ENCODE measurements at regions not wholly inside any gene's neighbourhood (a gene's known extent, or its start where the extent isn't known, plus 50 kb on each side); places are given as distances from the start of the nearest gene placed in this dataset.

DNA sequence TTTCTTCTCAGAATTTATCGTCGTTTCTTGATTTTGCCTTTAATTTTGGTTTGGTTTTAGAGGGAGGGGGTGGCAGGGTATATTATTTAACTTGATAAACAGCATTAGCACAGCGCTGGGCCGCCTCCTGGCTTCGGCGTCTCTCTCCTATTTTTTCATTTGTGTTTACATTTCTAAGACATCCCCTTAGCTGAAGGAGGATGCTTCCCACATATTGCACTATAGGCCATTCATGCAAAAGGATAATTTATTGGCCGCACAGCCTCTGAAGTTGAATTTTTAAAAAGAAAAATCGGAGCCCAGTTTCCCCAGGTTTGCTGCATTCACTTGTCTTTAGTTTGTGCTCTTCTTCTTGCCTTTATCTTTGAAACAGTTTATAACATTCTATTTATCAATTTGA, 497.4 kb upstream of the ZFHX3 start:
- DNase-seq = no peak
- TF ChIP-seq POLR2A (IDR thresholded peaks at IDR 0.05; ENCODE audit: low read length) = no peak
- no peak for TF ChIP-seq GATA1 (IDR thresholded peaks at IDR 0.05; ENCODE audit: low read depth, low read length)

DNA sequence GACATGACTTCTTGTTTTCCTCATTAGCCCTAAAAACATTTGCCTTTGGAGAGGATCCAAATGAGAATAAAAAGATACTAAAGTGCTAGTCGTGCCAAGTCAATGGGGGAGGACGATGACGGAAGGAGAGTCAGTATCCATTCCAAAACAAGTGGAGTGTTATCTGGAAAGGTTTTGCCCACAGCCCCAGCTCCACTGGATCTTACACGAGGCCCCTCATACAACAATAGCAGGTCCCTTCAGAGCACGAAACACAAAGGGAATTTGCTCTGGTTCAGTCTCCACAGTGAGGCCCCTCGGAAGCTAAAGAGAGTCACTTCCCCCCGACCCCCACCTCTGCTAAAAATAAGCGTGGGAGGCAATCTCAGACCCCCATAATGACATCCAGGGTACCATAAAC, 496.9 kb upstream of the ZFHX3 start:
- TF ChIP-seq POLR2A (IDR thresholded peaks at IDR 0.05; ENCODE audit: low read length) (no peak), GATA1 (IDR thresholded peaks at IDR 0.05; ENCODE audit: low read depth, low read length) (no peak)
- no peak for DNase-seq

DNA sequence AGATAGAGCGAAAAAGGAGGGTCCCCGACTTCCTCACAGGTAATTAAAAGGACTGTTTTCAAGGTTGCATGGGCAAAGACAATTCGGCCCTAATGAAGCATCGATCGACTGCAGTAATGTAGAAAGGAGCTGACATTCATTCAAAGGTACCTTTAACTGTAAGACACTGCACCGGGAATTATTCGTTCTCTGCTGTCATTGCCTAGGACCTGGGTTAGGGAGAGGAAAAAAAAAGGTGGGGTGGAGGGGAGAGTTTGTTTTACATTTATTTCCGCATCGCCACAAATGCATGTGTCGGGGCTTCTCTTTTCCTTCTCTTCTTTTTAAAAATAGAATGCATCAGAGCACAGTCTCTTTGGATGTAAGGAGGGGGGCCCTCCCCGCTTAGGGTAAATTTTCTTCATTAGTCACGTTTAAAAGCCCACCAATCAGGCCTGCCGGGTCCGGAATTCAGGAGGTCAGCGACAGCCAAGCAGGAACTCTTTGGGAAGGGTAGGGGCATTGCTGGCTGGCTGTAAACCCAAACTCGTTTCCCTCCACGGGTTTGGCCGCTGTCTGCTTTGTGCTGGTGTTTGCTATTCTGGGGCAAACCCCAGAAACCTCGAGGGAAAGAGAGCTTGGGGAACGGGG, 496.2 kb upstream of the ZFHX3 start:
- TF ChIP-seq POLR2A (IDR thresholded peaks at IDR 0.05; ENCODE audit: low read length) (no peak), GATA1 (IDR thresholded peaks at IDR 0.05; ENCODE audit: low read depth, low read length) (no peak)
- DNase-seq = no peak

DNA sequence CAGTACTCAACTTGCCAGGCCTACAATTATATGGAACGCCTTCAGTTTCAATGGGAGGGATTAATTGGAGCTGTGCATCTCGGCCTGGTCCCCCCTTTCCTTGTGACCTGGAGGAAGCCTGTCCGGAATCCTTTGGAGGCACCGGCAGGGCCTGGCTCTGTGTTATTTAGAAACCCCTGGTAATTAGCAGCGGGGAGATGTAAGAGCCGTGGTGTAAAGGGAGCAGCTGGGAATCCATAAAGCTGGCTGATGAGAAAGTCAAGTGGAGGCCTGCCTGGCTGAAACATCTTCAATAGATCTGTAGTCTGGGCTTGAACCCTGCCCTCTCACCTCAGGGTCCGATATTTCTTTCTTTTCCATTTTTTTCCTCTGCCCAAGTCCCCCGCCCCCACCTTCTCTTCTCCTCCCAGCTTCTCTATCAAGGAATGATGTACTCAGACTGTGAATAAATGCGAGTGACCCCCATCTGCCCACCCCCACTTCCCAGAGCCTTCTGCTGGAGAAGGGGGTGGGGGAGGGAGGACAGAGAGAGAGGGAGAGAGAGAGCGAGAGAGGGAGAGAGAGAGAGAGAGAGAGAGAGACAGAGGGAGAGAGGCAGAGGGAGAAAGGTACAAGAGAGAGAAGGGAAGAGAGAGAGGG, 495.5 kb upstream of the ZFHX3 start:
- TF ChIP-seq POLR2A (IDR thresholded peaks at IDR 0.05; ENCODE audit: low read length) (no peak), GATA1 (IDR thresholded peaks at IDR 0.05; ENCODE audit: low read depth, low read length) (no peak)
- no peak for DNase-seq

DNA sequence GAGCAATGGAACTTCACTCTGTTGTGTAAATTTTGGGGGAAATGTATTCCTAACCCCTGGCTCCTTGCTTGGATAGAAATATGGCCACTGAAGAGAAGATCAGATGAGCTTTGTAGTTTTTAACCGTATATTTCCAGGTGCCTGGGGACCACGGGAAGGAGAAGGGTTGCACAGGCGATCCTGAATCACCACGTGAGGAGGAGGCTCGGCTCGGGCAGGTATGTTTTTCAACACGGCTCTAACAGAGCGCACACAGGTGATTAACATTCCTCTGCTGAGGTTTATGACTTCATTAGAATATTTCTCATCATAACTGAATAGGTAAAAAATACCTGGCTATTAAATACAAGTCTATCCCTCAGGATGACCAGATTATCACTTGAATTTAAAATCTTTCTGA, 495.0 kb upstream of the ZFHX3 start:
- TF ChIP-seq GATA1 (IDR thresholded peaks at IDR 0.05; ENCODE audit: low read depth, low read length) = no peak
- TF ChIP-seq POLR2A (IDR thresholded peaks at IDR 0.05; ENCODE audit: low read length) = no peak
- no peak for DNase-seq

DNA sequence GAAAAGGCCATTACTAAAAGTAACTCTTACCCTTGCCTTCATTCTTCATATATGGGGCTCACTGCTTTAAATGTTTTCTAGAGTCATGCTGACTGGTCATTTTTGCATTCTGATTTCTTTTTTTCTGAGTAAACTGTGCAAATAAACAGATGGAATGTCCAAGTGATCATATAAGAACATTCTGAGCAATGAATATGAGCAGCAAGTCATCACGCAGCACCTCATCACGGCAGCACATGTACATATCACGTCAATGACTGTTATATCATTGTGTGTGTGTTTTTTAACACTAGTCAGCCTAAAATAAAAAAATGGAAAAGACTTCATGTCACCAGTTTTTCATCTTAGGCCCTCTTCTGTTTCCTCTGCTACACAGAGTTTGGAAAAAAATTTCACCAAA, 490.0 kb upstream of the ZFHX3 start:
- no peak for DNase-seq
- TF ChIP-seq GATA1 (IDR thresholded peaks at IDR 0.05; ENCODE audit: low read depth, low read length) (no peak), POLR2A (IDR thresholded peaks at IDR 0.05; ENCODE audit: low read length) (no peak)

DNA sequence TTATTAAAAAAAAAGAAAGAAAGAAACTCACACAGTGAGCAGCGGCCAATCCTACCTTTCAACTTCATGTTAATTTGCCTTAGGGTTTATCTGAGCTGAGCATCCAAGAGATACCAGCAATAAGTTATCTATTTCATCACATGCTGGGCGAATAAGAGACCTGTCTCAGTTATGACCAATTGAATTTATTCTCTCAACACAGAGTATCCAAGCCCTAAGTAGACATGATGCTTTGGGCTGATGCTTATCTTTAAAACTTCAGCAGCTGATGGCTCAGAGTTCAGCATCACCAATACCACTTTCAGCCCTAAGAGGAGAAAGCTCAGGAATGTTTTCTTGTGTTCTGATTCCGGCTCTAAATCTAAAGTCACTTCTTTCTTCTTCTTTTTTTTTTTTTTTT, 489.0 kb upstream of the ZFHX3 start:
- DNase-seq = no peak
- TF ChIP-seq POLR2A (IDR thresholded peaks at IDR 0.05; ENCODE audit: low read length) (no peak), GATA1 (IDR thresholded peaks at IDR 0.05; ENCODE audit: low read depth, low read length) (no peak)

DNA sequence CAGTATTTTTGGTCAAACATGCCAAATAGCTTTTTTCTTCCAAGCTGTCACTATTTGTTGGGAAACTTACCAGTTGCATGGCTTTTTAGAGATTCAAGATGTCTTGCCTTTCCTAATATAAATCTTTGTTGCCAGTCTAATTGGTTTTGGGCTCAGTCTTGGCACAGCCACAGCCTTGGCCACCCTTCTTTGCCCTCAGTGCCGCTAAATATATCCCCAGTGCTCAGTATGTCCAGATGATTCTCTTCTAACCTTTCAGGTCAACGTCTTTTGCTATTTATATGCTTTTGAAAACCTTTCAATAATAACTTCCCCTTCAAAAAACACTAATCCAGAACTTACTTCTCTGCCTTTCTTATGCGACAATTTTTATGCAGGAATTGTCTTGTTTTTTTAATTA, 483.1 kb upstream of the ZFHX3 start:
- no peak for DNase-seq
- TF ChIP-seq POLR2A (IDR thresholded peaks at IDR 0.05; ENCODE audit: low read length) (no peak), GATA1 (IDR thresholded peaks at IDR 0.05; ENCODE audit: low read depth, low read length) (no peak)

DNA sequence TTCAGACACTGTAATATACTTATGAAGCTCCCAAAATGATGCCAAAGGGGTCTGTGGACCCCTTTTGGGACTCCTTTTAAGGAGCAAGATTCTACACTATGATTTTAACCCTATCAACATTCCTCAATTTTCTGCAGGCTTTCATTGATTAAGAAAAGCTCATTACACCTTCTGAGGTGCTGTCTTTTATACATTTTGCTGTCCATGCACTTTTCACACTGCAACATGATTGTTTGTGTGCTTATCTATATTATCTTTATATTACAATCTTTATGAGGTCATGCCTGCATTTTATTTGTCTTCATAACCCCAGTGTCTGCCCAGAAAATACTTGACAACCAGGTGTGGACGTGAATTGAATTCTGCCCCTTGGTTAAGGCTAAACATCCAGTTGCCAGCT, 482.6 kb upstream of the ZFHX3 start:
- DNase-seq = no peak
- TF ChIP-seq GATA1 (IDR thresholded peaks at IDR 0.05; ENCODE audit: low read depth, low read length) = no peak

DNA sequence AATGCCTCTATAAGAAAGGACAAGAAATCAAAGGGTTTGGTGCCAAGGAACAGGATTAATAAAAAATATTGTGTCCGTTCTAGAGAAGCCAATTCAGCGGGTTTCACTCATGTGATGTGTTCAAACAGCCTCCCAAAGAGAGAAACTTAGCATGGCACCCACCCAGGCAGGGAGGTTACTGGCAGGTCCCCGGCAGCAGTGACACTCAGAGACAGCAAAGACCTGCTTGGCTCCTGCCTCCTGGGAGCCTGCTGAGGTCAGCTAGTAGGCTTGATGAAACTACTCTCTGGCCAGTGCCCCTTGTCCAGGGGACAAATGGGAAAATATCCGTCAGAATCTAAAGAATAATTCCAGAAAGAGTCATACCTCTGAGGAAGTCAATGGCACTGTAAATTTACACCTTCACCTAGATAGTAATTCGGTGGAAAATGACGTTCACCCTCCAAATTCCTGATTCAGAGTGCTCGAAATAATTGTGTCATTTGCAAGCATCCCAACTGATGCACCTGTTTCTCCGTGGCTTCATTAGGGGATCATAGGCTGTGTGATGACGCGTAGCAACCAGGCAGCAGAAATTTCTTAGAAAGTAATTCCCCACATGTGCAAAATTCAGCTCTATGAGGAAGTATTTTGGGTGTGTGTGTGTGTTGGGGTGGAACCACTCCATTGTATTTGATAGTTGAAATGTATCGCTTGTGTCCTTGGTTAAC, 481.5 kb upstream of the ZFHX3 start:
- no peak for DNase-seq
- no peak for TF ChIP-seq GATA1 (IDR thresholded peaks at IDR 0.05; ENCODE audit: low read depth, low read length)
- no peak for TF ChIP-seq POLR2A (IDR thresholded peaks at IDR 0.05; ENCODE audit: low read length)

DNA sequence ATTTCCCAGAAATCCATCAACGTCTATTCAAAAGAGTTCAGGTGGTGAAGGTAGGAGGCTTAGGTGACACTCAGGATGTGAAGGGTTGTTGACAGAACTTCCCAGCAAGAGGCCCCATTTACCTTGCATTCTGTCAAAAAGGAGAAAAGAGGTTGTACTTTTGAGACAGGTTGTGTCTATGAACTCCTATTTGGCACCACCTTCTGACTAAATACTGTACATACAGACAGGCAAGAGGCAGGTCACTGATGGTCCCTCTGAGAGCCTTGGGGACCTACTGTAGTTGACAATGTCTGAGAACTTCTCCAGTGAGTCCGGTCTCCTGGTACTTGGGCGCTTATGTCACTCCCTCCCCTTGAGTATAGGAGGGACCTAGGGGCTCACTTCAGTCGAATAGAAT, 479.3 kb upstream of the ZFHX3 start:
- DNase-seq = no peak
- TF ChIP-seq GATA1 (IDR thresholded peaks at IDR 0.05; ENCODE audit: low read depth, low read length) (no peak), POLR2A (IDR thresholded peaks at IDR 0.05; ENCODE audit: low read length) (no peak)

DNA sequence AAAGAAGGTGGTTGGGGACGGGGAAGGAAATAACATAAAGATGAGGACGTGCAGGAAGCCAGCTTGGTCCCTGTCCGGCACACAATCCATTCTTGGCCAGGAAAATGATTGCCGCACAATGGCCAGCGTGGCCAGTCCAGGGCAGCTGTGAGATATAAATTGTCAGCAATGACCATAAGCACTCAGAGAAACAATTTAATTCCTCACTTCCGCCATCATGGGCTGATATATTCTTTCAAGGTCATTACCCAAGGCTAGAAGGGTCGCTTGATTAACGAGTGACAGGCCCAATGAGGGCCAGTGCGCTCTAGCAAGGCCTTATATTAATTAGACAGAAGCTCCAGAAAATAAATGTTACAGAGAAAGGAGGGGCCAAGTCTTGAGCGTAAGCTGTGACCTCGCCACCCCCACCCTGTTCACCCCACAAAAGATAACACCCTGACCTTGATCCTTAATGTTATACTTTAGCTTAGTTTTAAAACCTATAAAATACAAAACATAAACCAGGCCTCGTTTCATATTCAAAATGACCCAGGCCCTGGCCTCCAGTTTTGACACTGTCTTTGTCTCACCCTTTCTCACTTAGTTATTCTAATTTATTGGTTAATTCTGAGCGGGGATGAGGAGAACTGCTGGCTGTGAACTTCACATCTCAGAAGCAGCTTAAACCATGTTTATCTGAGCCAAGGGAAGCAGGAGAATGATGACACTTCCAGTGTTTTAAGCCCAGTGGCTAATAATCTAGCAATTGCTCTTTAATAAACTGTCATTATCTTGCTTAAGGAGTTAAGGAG, 478.3 kb upstream of the ZFHX3 start:
- no peak for DNase-seq
- TF ChIP-seq GATA1 (IDR thresholded peaks at IDR 0.05; ENCODE audit: low read depth, low read length) = no peak
- no peak for TF ChIP-seq POLR2A (IDR thresholded peaks at IDR 0.05; ENCODE audit: low read length)

DNA sequence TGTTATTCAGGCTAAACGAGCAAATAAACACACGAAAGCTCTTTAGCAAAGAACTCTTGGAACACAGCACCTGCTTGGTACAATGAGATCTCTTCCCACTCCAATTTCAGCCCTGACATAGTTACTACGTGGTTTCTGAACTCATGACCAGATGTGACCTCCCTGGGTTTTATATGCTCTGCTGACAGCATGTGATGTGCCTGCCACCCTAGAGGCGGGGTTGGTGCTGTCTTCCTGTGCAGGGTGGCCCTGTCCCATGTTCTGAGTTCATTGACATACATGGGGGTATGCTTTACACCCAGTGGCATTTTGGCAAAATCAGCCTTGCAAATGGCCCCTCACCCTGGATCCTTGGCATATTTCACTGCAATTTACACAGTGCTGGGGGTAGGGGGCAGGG, 475.3 kb upstream of the ZFHX3 start:
- no peak for DNase-seq
- TF ChIP-seq GATA1 (IDR thresholded peaks at IDR 0.05; ENCODE audit: low read depth, low read length) = no peak
- TF ChIP-seq POLR2A (IDR thresholded peaks at IDR 0.05; ENCODE audit: low read length) = no peak

DNA sequence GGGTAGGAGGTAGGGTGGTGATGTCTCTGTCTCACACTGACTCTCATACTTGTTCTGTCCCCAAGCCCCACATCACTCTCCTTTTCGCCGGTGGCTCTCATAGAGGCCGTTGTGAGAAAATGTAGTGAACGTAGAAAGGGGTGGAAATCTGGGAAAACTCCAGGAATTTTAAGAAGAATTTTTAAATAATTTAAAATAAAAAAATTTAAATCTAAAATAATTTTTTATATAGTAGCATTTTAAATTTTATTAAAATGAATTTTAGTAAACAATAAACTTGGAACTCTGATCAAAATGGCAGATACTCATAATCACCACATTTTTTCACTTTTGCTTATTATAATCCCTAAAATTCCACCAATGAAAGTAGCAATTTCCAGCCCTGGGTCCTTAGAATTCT, 473.6 kb upstream of the ZFHX3 start:
- no peak for DNase-seq
- TF ChIP-seq POLR2A (IDR thresholded peaks at IDR 0.05; ENCODE audit: low read length) (no peak), GATA1 (IDR thresholded peaks at IDR 0.05; ENCODE audit: low read depth, low read length) (no peak)
